HepG2 (cell line): ENCODE measurements at regions not wholly inside any gene's neighbourhood (a gene's known extent, or its start where the extent isn't known, plus 50 kb on each side); places are given as distances from the start of the nearest gene placed in this dataset.

ENCODE experiments used
- ATAC-seq: fragments of 200-7000 bp; cut with Tn5 transposase; 3 replicates; pipeline ENCODE4 v1.9.1; 2020; ENCODE audit warnings: mild to moderate bottlenecking, moderate library complexity
- BruUV-seq: library from RNA; stranded (reverse); fragments of 400-500 nt; replicated peaks from 2 replicates; lab custom pipeline; 2021; lab: Mats Ljungman, UMichigan
- CTCF ChIA-PET: fragments of 300-600 bp; formaldehyde crosslinking; extraction: SDS; loops from one replicate; lab custom pipeline; 2021; ENCODE audit warnings: low total read pairs, inconsistent platforms, low intra/inter-chr PET ratio; lab: Yijun Ruan, JAX
- POLR2A ChIA-PET: fragments of 350-600 bp; sonication (Branson Sonifier 250); formaldehyde crosslinking; loops from one replicate; lab custom pipeline; 2020; ENCODE audit warnings: antibody characterized with exemption, inconsistent platforms; lab: Yijun Ruan, JAX
- DNase-seq: peaks from one replicate; pipeline ENCODE4 v3.0.0-alpha.2; 2015; ENCODE audit warnings: low spot score
- FAIRE-seq: peaks from 3 replicates; lab custom pipeline; 2011; peaks lifted over from hg19 to GRCh38; lab: Jason Lieb, UNC
- H2AFZ ChIP-seq: one replicate; pipeline ENCODE4 v1.6.1; 2011; ENCODE audit warnings: low read length, inconsistent platforms
- H3K27ac ChIP-seq: fragments of 300-600 bp; 3 replicates; pipeline ENCODE4 v1.8.0; 2011; ENCODE audit warnings: mixed run types, mild to moderate bottlenecking, mixed read lengths, low read length, inconsistent platforms; ENCODE audit not compliant: insufficient read depth; ENCODE audit errors: extremely low read length
- H3K27me3 ChIP-seq, 2 experiments: fragments of 200-600 bp in 1 of 2; 2 replicates in 1 of 2; 3 replicates in 1 of 2; pipeline versions ENCODE4 v1.6.0 to v1.8.0; 2011; ENCODE audit warnings: low read length in 2 of 2, mild to moderate bottlenecking in 2 of 2, moderate library complexity in 2 of 2, inconsistent platforms in 1 of 2; ENCODE audit not compliant: insufficient read depth in 2 of 2, control insufficient read depth in 1 of 2
- H3K36me3 ChIP-seq, 2 experiments: fragments of 200-600 bp in 1 of 2; replicated peaks in 1 of 2; 2 replicates in 1 of 2; 3 replicates in 1 of 2; pipeline versions ENCODE4 v1.5.1 to v1.8.0; 2011; ENCODE audit warnings: low read length in 2 of 2, inconsistent platforms in 1 of 2; ENCODE audit not compliant: insufficient read depth in 2 of 2, control insufficient read depth in 1 of 2
- H3K4me1 ChIP-seq: 2 replicates; pipeline ENCODE4 v1.5.1; 2012; ENCODE audit warnings: low read length, inconsistent platforms; ENCODE audit not compliant: insufficient read depth
- H3K4me2 ChIP-seq: 2 replicates; pipeline ENCODE4 v1.6.0; 2011; ENCODE audit warnings: low read depth, low read length, inconsistent platforms
- H3K4me3 ChIP-seq, 3 experiments: fragments of 200-600 bp in 1 of 3; sonication (generic), shearing (Covaris generic) in 1 of 3; replicated peaks in 1 of 3; 2 replicates each; pipeline ENCODE4 v1.5.1; 2011 to 2016; ENCODE audit warnings: low read length in 3 of 3, inconsistent platforms in 2 of 3, low read depth in 2 of 3, mild to moderate bottlenecking in 2 of 3, control low read depth in 1 of 3, mixed read lengths in 1 of 3; ENCODE audit not compliant: insufficient read depth in 1 of 3
- H3K79me2 ChIP-seq: one replicate; pipeline ENCODE4 v1.6.1; 2011; ENCODE audit warnings: low read length, inconsistent platforms; ENCODE audit not compliant: insufficient read depth
- H3K9ac ChIP-seq: 2 replicates; pipeline ENCODE4 v1.6.0; 2011; ENCODE audit warnings: mild to moderate bottlenecking, low read depth, low read length, inconsistent platforms; ENCODE audit not compliant: insufficient read depth
- H3K9me3 ChIP-seq: 2 replicates; pipeline ENCODE4 v1.5.1; 2012; ENCODE audit warnings: mild to moderate bottlenecking, low read length
- H4K20me1 ChIP-seq: 2 replicates; pipeline ENCODE4 v1.6.0; 2011; ENCODE audit warnings: inconsistent platforms, mild to moderate bottlenecking, low read length, moderate library complexity; ENCODE audit not compliant: insufficient read depth
- ERF ChIP-seq: IDR thresholded peaks from 2 replicates; pipeline ENCODE4 v1.6.1; 2018; ENCODE audit warnings: missing biosample characterization, missing genetic modification reagents
- GATA4 ChIP-seq: sonication (generic); IDR thresholded peaks from 2 replicates; pipeline ENCODE4 v1.6.1; 2016; ENCODE audit warnings: antibody characterized with exemption, low read depth, borderline replicate concordance
- HOXA7 ChIP-seq: sonication (generic); formaldehyde crosslinking; IDR thresholded peaks from 2 replicates; pipeline ENCODE4 v1.8.1; 2022; ENCODE audit warnings: mild to moderate bottlenecking, missing genetic modification reagents, moderate library complexity
- MAF1 ChIP-seq: sonication (generic); formaldehyde crosslinking; IDR thresholded peaks from 2 replicates; pipeline ENCODE4 v1.5.0; 2020; ENCODE audit warnings: missing genetic modification reagents, borderline replicate concordance
- XBP1 ChIP-seq: sonication (generic); formaldehyde crosslinking; IDR thresholded peaks from 2 replicates; pipeline ENCODE4 v1.5.0; 2020; ENCODE audit warnings: missing genetic modification reagents
- ZNF124 ChIP-seq: sonication (generic); formaldehyde crosslinking; IDR thresholded peaks from 2 replicates; pipeline ENCODE4 v1.4.0; 2020; ENCODE audit warnings: missing genetic modification reagents
- WGBS: methylation state at CpG from one replicate; pipeline ENCODE4 v1.1.6; 2017; ENCODE audit warnings: low lambda C conversion rate; 5-methylcytosine and 5-hydroxymethylcytosine counted together
- in situ Hi-C: cut with HindIII; loops from 2 replicates; pipeline ENCODE4 v1.10.0; 2017; ENCODE audit warnings: low pct_unique_long_range_greater_than_20kb; ENCODE audit not compliant: extremely low pct_ligation_motif_present
- intact Hi-C: fragments of 100-400 bp; cut with micrococcal nuclease; formaldehyde crosslinking; loops from one replicate; pipeline ENCODE4 v1.10.0; 2022; ENCODE audit not compliant: unreplicated experiment
- TF ChIP-seq, protein P1 (sequence below): fragments of 450-650 bp; IDR thresholded peaks from 2 replicates; pipeline ENCODE4 v1.6.1; 2016
- TF ChIP-seq, protein P2 (sequence below): sonication (generic); formaldehyde crosslinking; IDR thresholded peaks from 2 replicates; pipeline ENCODE4 v1.4.0; 2020; ENCODE audit warnings: low read depth, missing genetic modification reagents
- TF ChIP-seq, protein P3 (sequence below): sonication (generic); formaldehyde crosslinking; IDR thresholded peaks from 2 replicates; pipeline ENCODE4 v1.5.0; 2020; ENCODE audit warnings: mild to moderate bottlenecking, missing genetic modification reagents, moderate library complexity

DNA sequence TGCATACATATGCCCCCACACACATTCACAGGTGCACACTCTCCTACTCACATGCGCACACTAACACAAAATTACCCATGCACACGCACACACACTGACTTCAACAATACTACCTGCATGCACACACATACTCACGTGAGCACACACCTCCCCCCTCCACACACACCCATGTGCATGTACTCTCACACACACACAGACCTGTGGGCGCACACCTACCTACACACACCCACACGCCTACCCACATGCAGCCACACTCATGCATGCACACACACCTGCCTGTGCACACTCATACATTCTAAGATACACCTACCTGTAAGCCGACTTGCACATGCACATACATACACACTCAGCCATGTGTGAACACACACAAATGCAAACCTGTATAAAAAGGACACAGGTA is 97.3 kb upstream of the GSC start:
- H4K20me1 ChIP-seq: no peaks in the 10 kb centered on the region
- DNase-seq: no peak
- POLR2A ChIA-PET: no interaction called here
- FAIRE-seq: no peak
- H3K79me2 ChIP-seq: no peaks in the 10 kb centered on the region
- no peak overlapping the region for H3K4me2 ChIP-seq
- no TSS peak for BruUV-seq
- H2AFZ ChIP-seq: no peak overlapping the region
- H3K27me3 ChIP-seq: peaks cover 1 to 22% of the 10 kb centered on the region in 2 experiments; a peak in 1 of 5 replicates
- WGBS: 17% methylated on average over 6 of the region's 6 CpGs
- no peak for TF ChIP-seq XBP1 (CRISPR knock-in tag)
- TF ChIP-seq, protein P1, sequence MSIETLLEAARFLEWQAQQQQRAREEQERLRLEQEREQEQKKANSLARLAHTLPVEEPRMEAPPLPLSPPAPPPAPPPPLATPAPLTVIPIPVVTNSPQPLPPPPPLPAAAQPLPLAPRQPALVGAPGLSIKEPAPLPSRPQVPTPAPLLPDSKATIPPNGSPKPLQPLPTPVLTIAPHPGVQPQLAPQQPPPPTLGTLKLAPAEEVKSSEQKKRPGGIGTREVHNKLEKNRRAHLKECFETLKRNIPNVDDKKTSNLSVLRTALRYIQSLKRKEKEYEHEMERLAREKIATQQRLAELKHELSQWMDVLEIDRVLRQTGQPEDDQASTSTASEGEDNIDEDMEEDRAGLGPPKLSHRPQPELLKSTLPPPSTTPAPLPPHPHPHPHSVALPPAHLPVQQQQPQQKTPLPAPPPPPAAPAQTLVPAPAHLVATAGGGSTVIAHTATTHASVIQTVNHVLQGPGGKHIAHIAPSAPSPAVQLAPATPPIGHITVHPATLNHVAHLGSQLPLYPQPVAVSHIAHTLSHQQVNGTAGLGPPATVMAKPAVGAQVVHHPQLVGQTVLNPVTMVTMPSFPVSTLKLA: peak; percentile 25; the same call in 1 of the 2 replicates
- TF ChIP-seq, all 625 proteins: peak for 1
- Histone ChIP-seq H3K4me3 (no peak overlapping the region), H3K36me3 (no peaks in the 10 kb centered on the region), H3K27ac (no peak overlapping the region), H3K4me1 (no peaks in the 10 kb centered on the region), H3K9ac (no peak overlapping the region), H3K9me3 (no peaks in the 10 kb centered on the region)
- in situ Hi-C loops: no loop called here
- intact Hi-C loops: no loop called here
- ATAC-seq: no peak
- CTCF ChIA-PET: no interaction called here

DNA sequence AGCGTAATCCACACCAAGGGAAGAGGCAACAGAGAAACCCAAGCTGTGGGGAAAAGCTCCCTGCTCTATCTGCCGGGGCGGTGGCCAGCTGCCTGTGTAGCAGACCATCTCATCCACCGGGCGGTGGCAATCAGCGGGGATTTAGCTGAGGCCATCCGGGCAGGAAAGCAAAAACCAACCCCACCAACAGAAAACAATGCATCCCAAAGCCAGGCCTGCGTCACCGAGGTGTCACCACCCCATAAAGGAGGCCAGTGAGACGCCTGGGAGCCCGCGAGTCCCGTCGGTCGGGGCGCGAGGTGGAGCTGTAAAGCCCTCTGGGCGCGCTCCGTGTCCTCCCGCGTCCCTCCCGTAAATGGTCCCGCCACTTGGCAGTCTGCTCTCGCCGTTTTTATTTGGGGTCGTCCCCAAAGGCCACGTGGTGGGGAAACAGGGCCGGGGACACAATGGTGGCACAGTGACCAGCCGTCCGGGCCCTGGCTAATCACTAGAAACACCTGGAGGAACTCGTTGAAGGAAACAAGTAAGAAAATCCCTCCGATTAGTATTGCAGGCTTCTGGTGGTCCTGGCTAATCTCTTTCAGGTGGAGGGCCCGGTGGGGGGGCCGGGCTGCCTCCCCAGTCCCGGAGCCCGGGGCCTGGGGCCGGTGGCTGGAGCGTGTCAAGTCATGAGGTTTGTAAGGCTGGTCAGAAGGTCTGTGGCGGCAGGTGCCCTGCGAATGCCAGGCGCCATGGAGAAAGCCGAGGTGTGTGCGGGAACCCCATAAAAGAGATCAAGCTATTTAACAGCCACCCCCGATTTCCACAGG is 94.7 kb upstream of the GSC start:
- no peak overlapping the region for H3K9ac ChIP-seq
- H3K27me3 ChIP-seq: peaks cover 1 to 24% of the 10 kb centered on the region in 2 experiments; a peak in 1 of 5 replicates
- no peaks in the 10 kb centered on the region for H3K4me1 ChIP-seq
- DNase-seq (no peak), ATAC-seq (no peak; the same call in 2 of the 3 replicates), FAIRE-seq (no peak)
- in situ Hi-C loops: no loop called here
- no peaks in the 10 kb centered on the region for H4K20me1 ChIP-seq
- POLR2A ChIA-PET: no interaction called here
- H3K27ac ChIP-seq: no peak overlapping the region
- WGBS: 57% methylated on average over 36 of the region's 45 CpGs
- H3K9me3 ChIP-seq: no peaks in the 10 kb centered on the region
- no TSS peak for BruUV-seq
- no peaks in the 10 kb centered on the region for H3K36me3 ChIP-seq
- H3K4me3 ChIP-seq: no peak overlapping the region
- no peak overlapping the region for H2AFZ ChIP-seq
- intact Hi-C loops: no loop called here
- H3K79me2 ChIP-seq: no peaks in the 10 kb centered on the region
- no peak overlapping the region for H3K4me2 ChIP-seq
- CTCF ChIA-PET: no interaction called here
- TF ChIP-seq MAF1 (CRISPR knock-in tag): no peak
- TF ChIP-seq, protein P2, sequence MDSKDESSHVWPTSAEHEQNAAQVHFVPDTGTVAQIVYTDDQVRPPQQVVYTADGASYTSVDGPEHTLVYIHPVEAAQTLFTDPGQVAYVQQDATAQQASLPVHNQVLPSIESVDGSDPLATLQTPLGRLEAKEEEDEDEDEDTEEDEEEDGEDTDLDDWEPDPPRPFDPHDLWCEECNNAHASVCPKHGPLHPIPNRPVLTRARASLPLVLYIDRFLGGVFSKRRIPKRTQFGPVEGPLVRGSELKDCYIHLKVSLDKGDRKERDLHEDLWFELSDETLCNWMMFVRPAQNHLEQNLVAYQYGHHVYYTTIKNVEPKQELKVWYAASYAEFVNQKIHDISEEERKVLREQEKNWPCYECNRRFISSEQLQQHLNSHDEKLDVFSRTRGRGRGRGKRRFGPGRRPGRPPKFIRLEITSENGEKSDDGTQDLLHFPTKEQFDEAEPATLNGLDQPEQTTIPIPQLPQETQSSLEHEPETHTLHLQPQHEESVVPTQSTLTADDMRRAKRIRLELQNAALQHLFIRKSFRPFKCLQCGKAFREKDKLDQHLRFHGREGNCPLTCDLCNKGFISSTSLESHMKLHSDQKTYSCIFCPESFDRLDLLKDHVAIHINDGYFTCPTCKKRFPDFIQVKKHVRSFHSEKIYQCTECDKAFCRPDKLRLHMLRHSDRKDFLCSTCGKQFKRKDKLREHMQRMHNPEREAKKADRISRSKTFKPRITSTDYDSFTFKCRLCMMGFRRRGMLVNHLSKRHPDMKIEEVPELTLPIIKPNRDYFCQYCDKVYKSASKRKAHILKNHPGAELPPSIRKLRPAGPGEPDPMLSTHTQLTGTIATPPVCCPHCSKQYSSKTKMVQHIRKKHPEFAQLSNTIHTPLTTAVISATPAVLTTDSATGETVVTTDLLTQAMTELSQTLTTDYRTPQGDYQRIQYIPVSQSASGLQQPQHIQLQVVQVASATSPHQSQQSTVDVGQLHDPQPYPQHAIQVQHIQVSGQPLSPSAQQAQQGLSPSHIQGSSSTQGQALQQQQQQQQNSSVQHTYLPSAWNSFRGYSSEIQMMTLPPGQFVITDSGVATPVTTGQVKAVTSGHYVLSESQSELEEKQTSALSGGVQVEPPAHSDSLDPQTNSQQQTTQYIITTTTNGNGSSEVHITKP: no peak
- TF ChIP-seq, protein P3, sequence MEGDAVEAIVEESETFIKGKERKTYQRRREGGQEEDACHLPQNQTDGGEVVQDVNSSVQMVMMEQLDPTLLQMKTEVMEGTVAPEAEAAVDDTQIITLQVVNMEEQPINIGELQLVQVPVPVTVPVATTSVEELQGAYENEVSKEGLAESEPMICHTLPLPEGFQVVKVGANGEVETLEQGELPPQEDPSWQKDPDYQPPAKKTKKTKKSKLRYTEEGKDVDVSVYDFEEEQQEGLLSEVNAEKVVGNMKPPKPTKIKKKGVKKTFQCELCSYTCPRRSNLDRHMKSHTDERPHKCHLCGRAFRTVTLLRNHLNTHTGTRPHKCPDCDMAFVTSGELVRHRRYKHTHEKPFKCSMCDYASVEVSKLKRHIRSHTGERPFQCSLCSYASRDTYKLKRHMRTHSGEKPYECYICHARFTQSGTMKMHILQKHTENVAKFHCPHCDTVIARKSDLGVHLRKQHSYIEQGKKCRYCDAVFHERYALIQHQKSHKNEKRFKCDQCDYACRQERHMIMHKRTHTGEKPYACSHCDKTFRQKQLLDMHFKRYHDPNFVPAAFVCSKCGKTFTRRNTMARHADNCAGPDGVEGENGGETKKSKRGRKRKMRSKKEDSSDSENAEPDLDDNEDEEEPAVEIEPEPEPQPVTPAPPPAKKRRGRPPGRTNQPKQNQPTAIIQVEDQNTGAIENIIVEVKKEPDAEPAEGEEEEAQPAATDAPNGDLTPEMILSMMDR: no peak
- TF ChIP-seq GATA4: no peak
- TF ChIP-seq ERF (CRISPR knock-in tag): no peak
- no peak for TF ChIP-seq HOXA7 (CRISPR knock-in tag)
- TF ChIP-seq ZNF124 (CRISPR knock-in tag): no peak
